GM18498 (cell line): ENCODE measurements at regions not wholly inside any gene's neighbourhood (a gene's known extent, or its start where the extent isn't known, plus 50 kb on each side); places are given as distances from the start of the nearest gene placed in this dataset.
"Not testable (repeated sequence)": the region's sequence is repeated elsewhere in the genome, so short reads cannot be mapped to it uniquely, and the experiment has no call there.

Experiments used
- ATAC-seq: cut with Tn5 transposase; IDR thresholded peaks from one replicate; pipeline ENCODE4 v1.9.1; 2021; ENCODE audit warnings: mild to moderate bottlenecking, moderate library complexity; ENCODE audit not compliant: unreplicated experiment

- ATAC-seq = no peak
Measured at GRCh38 chr12:72723732-72724131, 451.6 kb downstream of the TRHDE start.

GRCh38 chr12:72729451-72730010 is 457.4 kb downstream of the TRHDE start:
- ATAC-seq = no peak

GRCh38 chr12:72734581-72734980 is 462.4 kb downstream of the TRHDE start:
- ATAC-seq = no peak

GRCh38 chr12:72738811-72739210 is 466.6 kb downstream of the TRHDE start:
- ATAC-seq = no peak

GRCh38 chr12:72740064-72740463 is 467.9 kb downstream of the TRHDE start:
- ATAC-seq = no peak

GRCh38 chr12:72742568-72742967 is 470.4 kb downstream of the TRHDE start:
- ATAC-seq = no peak

- no peak for ATAC-seq
Measured at GRCh38 chr12:72746048-72746447, 473.9 kb downstream of the TRHDE start.

- no peak for ATAC-seq
Measured at GRCh38 chr12:72747111-72747849, 475.1 kb downstream of the TRHDE start.

- no peak for ATAC-seq
Measured at GRCh38 chr12:72748971-72749370, 476.8 kb downstream of the TRHDE start.

GRCh38 chr12:72753571-72753970 is 481.4 kb downstream of the TRHDE start:
- no peak for ATAC-seq

- ATAC-seq = not testable (repeated sequence)
Measured at GRCh38 chr12:72754026-72754425, 481.9 kb downstream of the TRHDE start.

GRCh38 chr12:72766517-72766916 is 494.3 kb downstream of the TRHDE start:
- ATAC-seq = no peak

- no peak for ATAC-seq
Measured at GRCh38 chr12:72774023-72774422, 501.9 kb downstream of the TRHDE start.

GRCh38 chr12:72777806-72778205 is 505.6 kb downstream of the TRHDE start:
- no peak for ATAC-seq

- no peak for ATAC-seq
Measured at GRCh38 chr12:72790273-72790672, 518.1 kb downstream of the TRHDE start.

GRCh38 chr12:72792889-72793288 is 520.7 kb downstream of the TRHDE start:
- ATAC-seq = no peak

GRCh38 chr12:72793796-72794195 is 521.6 kb downstream of the TRHDE start:
- ATAC-seq = no peak

GRCh38 chr12:72815421-72815820 is 543.3 kb downstream of the TRHDE start:
- ATAC-seq = no peak

- ATAC-seq = no peak
Measured at GRCh38 chr12:72828662-72829324, 556.6 kb downstream of the TRHDE start.

GRCh38 chr12:72829838-72830237 is 557.7 kb downstream of the TRHDE start:
- no peak for ATAC-seq

- no peak for ATAC-seq
Measured at GRCh38 chr12:72832024-72832423, 559.9 kb downstream of the TRHDE start.

- no peak for ATAC-seq
Measured at GRCh38 chr12:72836194-72836593, 564.0 kb downstream of the TRHDE start.
